T-helper 2 cell treated with Interferon-gamma antibody and Interleukin-4, amounts not matched to agents 5 μg/mL and 100 μg/mL, for 36 hours (primary cell): ENCODE measurements at regions not wholly inside any gene's neighbourhood (a gene's known extent, or its start where the extent isn't known, plus 50 kb on each side); places are given as distances from the start of the nearest gene placed in this dataset.
"Not testable (repeated sequence)": the region's sequence is repeated elsewhere in the genome, so short reads cannot be mapped to it uniquely, and the experiment has no call there.

Experiments used
- DNase-seq: peaks from one replicate; pipeline ENCODE4 v3.0.0; 2021; ENCODE audit warnings: low spot score
- H3K27ac Mint-ChIP-seq: one replicate; pipeline ENCODE4 v1.8.0; 2021; ENCODE audit warnings: mild to moderate bottlenecking, mixed read lengths
- H3K27me3 Mint-ChIP-seq: one replicate; pipeline ENCODE4 v1.8.0; 2021; ENCODE audit warnings: low read depth, mixed read lengths
- H3K36me3 Mint-ChIP-seq: one replicate; pipeline ENCODE4 v1.8.0; 2021; ENCODE audit warnings: low read depth, mixed read lengths
- H3K4me1 Mint-ChIP-seq: one replicate; pipeline ENCODE4 v1.8.0; 2021; ENCODE audit warnings: low read depth, mixed read lengths
- H3K4me3 Mint-ChIP-seq: one replicate; pipeline ENCODE4 v1.8.0; 2022; ENCODE audit warnings: mild to moderate bottlenecking, moderate library complexity, mixed read lengths
- H3K9me3 Mint-ChIP-seq: one replicate; pipeline ENCODE4 v1.8.0; 2021; ENCODE audit warnings: mixed read lengths

GRCh38 chr5:101018299-101018698 lies 115.2 kb upstream of the ST8SIA4 start:
- no peaks in the 10 kb centered on the region for H3K4me1 Mint-ChIP-seq
- DNase-seq: no peak
- H3K27me3 Mint-ChIP-seq: peaks cover 19% of the 10 kb centered on the region
- no peaks in the 10 kb centered on the region for H3K9me3 Mint-ChIP-seq
- no peaks in the 10 kb centered on the region for H3K36me3 Mint-ChIP-seq
- H3K4me3 Mint-ChIP-seq: no peak overlapping the region
- H3K27ac Mint-ChIP-seq: no peak overlapping the region

GRCh38 chr5:101012880-101013279 lies 109.8 kb upstream of the ST8SIA4 start:
- H3K36me3 Mint-ChIP-seq: no peaks in the 10 kb centered on the region
- H3K9me3 Mint-ChIP-seq: no peaks in the 10 kb centered on the region
- H3K27ac Mint-ChIP-seq: no peak overlapping the region
- DNase-seq: no peak
- H3K27me3 Mint-ChIP-seq: peaks cover 24% of the 10 kb centered on the region
- H3K4me1 Mint-ChIP-seq: no peaks in the 10 kb centered on the region
- H3K4me3 Mint-ChIP-seq: no peak overlapping the region

DNA sequence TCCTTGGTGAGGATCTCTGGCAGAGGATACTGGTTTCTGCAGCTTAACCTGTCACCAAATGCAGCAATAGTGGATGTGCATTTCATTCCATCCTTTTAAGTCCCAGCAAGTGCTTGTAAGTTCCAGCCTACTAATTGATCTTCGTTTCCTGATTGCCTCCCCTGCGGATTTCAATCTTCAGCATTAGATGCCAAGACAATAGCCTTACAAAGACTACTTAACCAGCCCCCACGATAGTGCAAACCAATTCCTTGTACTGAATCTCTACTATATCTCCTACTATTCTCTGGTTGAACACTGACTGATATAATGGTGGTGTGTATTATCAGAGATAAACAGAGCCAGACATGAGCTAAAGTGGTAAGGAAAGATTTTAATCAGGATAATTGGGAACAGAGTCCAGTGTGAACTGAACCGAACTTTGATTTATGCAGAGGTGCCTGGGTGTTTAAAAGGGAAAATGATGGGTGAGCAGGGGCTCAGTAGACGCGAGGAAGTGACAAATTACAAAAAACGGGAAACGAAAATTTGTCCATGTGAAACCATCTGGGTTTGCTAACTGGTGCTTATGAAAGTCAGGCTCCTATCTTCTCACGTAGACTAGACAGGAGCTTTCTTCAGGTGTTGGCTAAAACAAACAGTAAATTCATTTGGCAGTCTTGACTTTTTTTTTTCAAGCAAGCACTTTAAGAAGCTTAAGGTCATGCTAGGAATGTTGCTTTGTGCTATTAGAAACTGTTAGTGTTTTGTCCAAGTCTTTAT lies 106.9 kb upstream of the ST8SIA4 start:
- DNase-seq: no peak
- Mint-ChIP-seq H3K27me3 (peaks cover 24% of the 10 kb centered on the region), H3K36me3 (no peaks in the 10 kb centered on the region), H3K9me3 (peaks cover 6% of the 10 kb centered on the region), H3K4me3 (no peak overlapping the region), H3K4me1 (no peaks in the 10 kb centered on the region), H3K27ac (no peak overlapping the region)

DNA sequence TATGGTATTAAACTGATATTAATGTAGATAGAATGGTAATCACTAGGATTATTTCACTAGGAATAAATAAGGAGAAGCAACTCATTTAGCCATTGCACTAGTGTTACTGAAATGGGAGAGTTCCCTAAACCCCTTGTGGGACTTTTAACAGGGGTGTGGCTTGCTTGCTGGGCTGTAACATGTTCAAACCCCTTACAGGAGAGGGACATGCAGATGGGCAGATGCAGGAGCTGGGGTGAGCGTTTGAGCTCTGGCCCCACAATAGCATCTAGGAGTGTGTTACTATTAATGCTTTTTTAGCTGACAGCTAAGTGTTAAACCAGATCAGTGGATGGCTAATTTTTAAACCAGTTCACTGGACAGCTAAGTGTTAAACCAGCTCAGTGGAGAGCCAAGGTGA lies 89.3 kb upstream of the ST8SIA4 start:
- Mint-ChIP-seq H3K36me3 (no peaks in the 10 kb centered on the region), H3K9me3 (no peaks in the 10 kb centered on the region), H3K4me1 (no peaks in the 10 kb centered on the region), H3K27ac (no peak overlapping the region), H3K27me3 (peaks cover 16% of the 10 kb centered on the region), H3K4me3 (no peak overlapping the region)
- no peak for DNase-seq

DNA sequence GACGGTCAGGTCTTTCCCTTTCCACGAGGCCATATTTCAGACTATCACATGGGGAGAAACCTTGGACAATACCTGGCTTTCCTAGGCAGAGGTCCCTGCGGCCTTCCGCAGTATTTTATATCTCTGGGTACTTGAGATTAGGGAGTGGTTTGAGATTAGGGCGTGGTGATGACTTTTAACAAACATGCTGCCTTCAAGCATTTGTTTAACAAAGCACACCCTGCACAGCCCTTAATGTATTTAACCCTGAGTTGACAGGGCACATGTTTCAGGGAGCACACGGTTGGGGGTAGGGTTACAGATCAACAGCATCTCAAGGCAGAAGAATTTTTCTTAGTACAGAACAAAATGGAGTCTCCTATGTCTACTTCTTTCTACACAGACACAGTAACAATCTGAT lies 80.5 kb upstream of the ST8SIA4 start:
- DNase-seq, H3K9me3 Mint-ChIP-seq, H3K27ac Mint-ChIP-seq, H3K36me3 Mint-ChIP-seq, H3K4me3 Mint-ChIP-seq, H3K4me1 Mint-ChIP-seq: not testable (repeated sequence)
- H3K27me3 Mint-ChIP-seq: peaks cover 15% of the 10 kb centered on the region

DNA sequence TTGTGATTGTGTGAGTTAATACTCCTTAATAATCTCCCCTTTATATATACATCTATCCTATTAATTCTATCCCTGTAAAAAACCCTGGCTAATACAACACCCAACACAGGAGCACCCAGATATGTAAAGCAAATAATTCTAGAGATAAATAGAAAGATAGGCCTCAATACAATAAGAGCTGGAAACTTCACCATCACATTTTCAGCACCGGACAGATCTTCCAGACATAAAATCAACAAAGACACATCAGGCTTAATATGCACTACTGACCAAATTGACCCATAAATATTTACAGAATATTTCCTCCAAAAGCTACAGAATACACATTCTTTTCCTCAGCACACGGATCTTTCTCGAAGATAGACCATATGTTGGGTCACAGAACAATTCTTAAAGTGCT lies 71.0 kb upstream of the ST8SIA4 start:
- peaks cover 5% of the 10 kb centered on the region for H3K9me3 Mint-ChIP-seq
- H3K36me3 Mint-ChIP-seq: no peaks in the 10 kb centered on the region
- no peaks in the 10 kb centered on the region for H3K4me1 Mint-ChIP-seq
- H3K27ac Mint-ChIP-seq: no peak overlapping the region
- DNase-seq: no peak
- no peak overlapping the region for H3K4me3 Mint-ChIP-seq
- peaks cover 33% of the 10 kb centered on the region for H3K27me3 Mint-ChIP-seq

DNA sequence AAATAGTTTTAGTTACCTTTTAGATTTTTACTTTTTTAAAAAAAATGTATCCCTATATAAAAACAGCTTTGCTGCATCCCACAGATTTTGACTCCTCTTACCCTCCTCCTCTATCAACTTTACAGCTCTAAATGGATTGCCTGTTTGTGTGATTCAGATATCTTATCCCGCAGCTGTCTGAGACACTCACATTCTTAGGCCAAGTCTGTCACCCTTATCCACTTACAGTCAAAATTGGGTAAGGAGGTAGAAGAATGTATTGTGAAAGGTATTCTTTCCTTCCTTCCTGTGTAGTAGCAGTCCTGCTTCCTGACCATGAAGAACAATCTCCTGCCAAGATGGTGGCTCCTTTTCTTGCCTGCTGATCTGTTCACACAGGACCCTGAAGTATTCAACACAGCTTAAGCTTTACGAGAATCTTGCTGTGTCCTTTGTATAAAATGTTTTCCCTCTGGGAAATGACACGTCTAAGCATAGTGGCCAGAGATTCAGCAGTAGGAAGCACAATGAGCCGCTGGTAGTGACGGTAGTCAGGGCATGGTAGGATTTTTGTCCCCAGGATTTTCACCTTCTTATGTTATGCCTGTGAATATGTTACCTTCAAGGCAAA lies 67.7 kb upstream of the ST8SIA4 start:
- H3K27me3 Mint-ChIP-seq: peaks cover 39% of the 10 kb centered on the region
- DNase-seq: no peak
- H3K4me3 Mint-ChIP-seq: no peak overlapping the region
- no peaks in the 10 kb centered on the region for H3K9me3 Mint-ChIP-seq
- no peaks in the 10 kb centered on the region for H3K36me3 Mint-ChIP-seq
- no peaks in the 10 kb centered on the region for H3K4me1 Mint-ChIP-seq
- no peak overlapping the region for H3K27ac Mint-ChIP-seq

DNA sequence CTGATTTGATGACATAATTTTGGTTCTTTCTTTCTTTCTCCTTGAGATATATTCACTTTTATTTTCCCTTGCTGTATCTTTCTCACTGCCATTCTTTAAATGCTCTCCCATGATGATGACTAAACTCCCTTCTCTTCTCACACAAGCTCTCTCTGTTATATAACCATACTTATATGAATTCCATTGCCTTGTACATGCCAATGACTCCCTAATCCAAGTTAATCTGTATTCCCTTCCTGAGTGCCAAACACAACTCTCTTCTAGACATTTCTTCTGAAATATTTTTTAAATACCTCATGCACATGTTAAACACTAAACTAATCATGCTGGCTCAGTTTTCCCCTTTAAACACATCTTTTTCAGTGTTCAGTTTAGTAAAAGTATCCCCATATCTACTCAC lies 62.2 kb upstream of the ST8SIA4 start:
- no peak overlapping the region for H3K27ac Mint-ChIP-seq
- H3K9me3 Mint-ChIP-seq: peaks cover 4% of the 10 kb centered on the region
- no peak for DNase-seq
- peaks cover 28% of the 10 kb centered on the region for H3K27me3 Mint-ChIP-seq
- H3K4me1 Mint-ChIP-seq: no peaks in the 10 kb centered on the region
- H3K4me3 Mint-ChIP-seq: no peak overlapping the region
- no peaks in the 10 kb centered on the region for H3K36me3 Mint-ChIP-seq
